ENCODE measurements at regions not wholly inside any gene's neighbourhood (a gene's known extent, or its start where the extent isn't known, plus 50 kb on each side); places are given as distances from the start of the nearest gene placed in this dataset.

- TF ChIP-seq CTCF (IDR thresholded peaks at IDR 0.05), result peak; percentile 43; the same call in 1 of the 2 replicates
These were observed 91.7 kb upstream of the PDE7B start for GRCh38 chr6:135759831-135760230.

DNA sequence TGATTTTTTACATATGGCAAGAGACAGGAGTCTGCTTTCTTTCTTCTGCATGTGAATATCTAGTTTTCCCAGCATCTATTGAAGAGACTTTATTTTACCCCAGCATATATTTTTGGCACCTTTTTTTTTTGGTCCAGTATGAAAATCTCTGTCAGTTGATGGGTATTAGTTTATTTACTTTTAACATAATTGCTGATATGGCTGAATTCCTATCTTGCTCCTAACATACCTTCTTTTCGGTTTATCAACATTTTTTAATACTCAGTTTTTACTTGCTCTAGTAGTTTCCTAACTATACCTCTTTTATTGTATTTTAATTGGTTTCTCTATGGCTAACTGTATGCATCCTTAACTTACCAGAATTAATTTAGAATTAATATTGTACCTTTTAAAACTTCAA is 77.5 kb upstream of the PDE7B start:
- TF ChIP-seq CTCF (IDR thresholded peaks at IDR 0.05), result no peak

DNA sequence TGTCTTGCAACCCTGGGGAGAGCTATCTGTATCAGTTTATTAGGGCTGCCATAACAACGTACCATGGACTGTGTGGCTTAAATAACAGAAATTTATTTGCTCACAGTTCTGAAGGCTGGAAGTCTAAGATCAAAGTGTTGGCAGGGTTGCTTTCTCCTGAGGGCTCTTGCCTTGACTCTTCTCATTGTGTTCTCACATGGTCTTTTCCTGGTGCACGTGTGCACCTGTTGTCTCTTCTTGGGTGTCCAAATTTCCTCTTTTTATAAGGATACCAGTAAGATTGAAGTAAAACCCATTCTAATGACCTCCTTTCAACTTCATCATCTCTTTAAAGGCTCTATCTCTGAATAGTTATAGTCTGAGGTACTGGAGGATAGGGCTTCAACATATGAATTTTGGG is 72.3 kb upstream of the PDE7B start:
- no peak for TF ChIP-seq CTCF (IDR thresholded peaks at IDR 0.05)

GRCh38 chr6:135780326-135780725 is 71.2 kb upstream of the PDE7B start:
- TF ChIP-seq CTCF (IDR thresholded peaks at IDR 0.05), result no peak

- TF ChIP-seq CTCF (IDR thresholded peaks at IDR 0.05), result no peak
These were observed 69.0 kb upstream of the PDE7B start for GRCh38 chr6:135782546-135782945.

GRCh38 chr6:135784507-135784906 is 67.0 kb upstream of the PDE7B start:
- TF ChIP-seq CTCF (IDR thresholded peaks at IDR 0.05), result no peak

DNA sequence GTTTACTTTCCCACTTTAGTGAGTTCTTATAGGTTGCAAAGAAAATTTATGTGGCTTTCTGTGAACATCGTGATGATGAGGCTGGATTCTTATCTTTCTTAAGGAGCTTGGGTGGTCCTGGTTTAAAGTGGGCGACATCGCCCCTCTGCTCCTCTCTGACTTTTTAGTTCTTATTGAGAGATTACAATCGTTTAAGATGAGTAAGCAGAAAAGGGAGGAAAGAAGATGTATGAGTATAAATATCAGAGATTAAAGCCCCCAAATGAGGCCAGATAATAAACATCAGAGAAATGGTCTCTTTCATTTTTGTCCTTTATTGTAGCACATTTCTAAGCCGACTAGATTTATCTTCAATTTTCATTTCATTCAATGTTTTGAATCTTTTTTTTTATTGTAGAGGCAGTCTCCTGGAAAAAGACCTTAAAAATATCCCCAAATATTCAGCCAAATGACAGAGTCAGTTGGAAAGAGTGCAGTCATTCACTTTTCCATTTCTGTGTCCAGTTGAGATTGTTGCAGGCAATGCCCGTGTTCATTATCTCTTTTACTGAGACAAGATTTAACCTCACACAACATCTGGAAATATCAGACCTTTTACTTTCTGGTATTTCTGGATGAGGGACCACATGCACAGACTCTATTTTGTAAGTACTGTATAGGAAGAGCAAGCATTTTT is 62.0 kb upstream of the PDE7B start:
- no peak for TF ChIP-seq CTCF (IDR thresholded peaks at IDR 0.05)

DNA sequence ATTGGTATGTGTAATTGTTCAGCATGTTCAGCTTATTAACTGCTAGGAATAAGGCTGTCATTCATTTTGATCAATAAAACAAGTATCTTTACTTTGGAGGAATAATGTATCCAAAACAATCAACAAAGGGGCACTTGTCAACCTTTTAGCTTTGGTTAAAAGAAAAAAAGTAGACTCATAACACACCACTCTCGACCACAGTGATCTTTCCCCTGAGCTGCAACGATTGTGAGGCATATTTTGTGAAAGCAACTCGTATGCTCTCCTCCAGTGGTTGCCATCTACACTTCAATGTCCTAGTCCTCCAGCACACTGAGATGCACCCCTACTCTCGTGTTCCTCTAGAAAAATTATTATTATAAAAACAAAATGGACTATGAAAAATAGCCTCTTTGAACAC is 60.1 kb upstream of the PDE7B start:
- TF ChIP-seq CTCF (IDR thresholded peaks at IDR 0.05), result no peak

Data from LNCAP (cell line).